Activated T-helper 17 cell treated with anti-CD3 and anti-CD28 coated beads, Interleukin-2, amount 50 U/mL, for 72 hours (primary cell): ENCODE measurements at regions not wholly inside any gene's neighbourhood (a gene's known extent, or its start where the extent isn't known, plus 50 kb on each side); places are given as distances from the start of the nearest gene placed in this dataset.

Experiments used
- ATAC-seq: fragments of 150-1000 bp; cut with Tn5 transposase; replicated peaks from 2 replicates; pipeline ENCODE4 v1.10.0; 2021; ENCODE audit warnings: mild to moderate bottlenecking, moderate library complexity
- H3K27ac Mint-ChIP-seq: one replicate; pipeline ENCODE4 v1.8.0; 2022; ENCODE audit warnings: mixed read lengths
- H3K27me3 Mint-ChIP-seq: one replicate; pipeline ENCODE4 v1.8.0; 2022; ENCODE audit warnings: mixed read lengths
- H3K36me3 Mint-ChIP-seq: one replicate; pipeline ENCODE4 v1.8.0; 2022; ENCODE audit warnings: low read depth, mild to moderate bottlenecking, mixed read lengths
- H3K4me1 Mint-ChIP-seq: one replicate; pipeline ENCODE4 v1.8.0; 2022; ENCODE audit warnings: mixed read lengths
- H3K4me3 Mint-ChIP-seq: one replicate; pipeline ENCODE4 v1.8.0; 2022; ENCODE audit warnings: mild to moderate bottlenecking, mixed read lengths
- H3K9me3 Mint-ChIP-seq: one replicate; pipeline ENCODE4 v1.8.0; 2022; ENCODE audit warnings: mixed read lengths

DNA sequence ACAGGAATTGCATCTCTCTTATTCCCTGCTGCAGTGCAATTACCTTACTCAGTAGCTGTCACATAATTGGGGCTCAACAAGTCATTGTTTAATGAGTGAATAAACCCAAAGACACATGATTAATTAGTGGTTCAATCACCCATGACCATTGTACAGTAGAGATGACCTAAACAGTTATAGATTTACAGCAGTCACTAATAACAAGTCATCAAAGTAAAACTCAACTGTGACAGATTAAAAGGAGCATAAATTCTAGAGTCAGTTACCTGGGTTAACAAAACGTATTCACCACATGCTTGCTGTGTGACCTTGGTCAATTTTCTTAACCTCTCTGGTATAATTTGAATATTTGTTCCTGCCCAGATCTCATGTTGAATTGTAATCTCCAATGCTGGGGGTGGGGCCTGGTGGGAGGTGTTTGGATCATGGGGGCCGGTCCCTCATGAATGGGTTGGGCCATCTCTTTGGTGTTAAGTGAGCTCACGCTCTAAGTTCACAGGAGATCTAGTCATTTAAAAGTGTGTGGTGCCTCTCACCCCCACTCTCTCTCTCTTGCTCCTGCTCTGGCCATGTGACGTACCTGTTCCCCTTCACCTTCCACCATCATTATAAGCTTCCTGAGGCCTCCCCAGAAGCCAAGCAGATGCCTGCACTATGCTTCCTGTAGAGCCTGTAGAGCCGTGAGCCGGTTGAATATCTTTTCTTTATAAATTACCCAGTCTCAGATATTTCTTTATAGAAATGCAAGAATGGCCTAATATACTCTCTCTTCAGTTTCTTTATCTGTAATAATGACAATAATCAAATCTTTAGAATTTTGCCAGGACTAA is 141.9 kb upstream of the PLEKHG7 start:
- H3K9me3 Mint-ChIP-seq, result peaks cover 15% of the 10 kb centered on the region
- peak overlapping the region; percentile 23 for H3K27ac Mint-ChIP-seq
- ATAC-seq, result peak; percentile 48

GRCh38 chr12:92558806-92559205 is 144.0 kb upstream of the PLEKHG7 start:
- Mint-ChIP-seq H3K4me1 (peaks cover 31% of the 10 kb centered on the region), H3K9me3 (peaks cover 10% of the 10 kb centered on the region), H3K36me3 (peaks cover 62% of the 10 kb centered on the region), H3K27me3 (no peaks in the 10 kb centered on the region), H3K4me3 (no peak overlapping the region), H3K27ac (no peak overlapping the region)
- peak; percentile 59 for ATAC-seq

More for the DNA sequence above, 141.9 kb upstream of the PLEKHG7 start:
- H3K36me3 Mint-ChIP-seq, result peaks cover 77% of the 10 kb centered on the region
- H3K27me3 Mint-ChIP-seq, result no peaks in the 10 kb centered on the region
- H3K4me3 Mint-ChIP-seq, result no peak overlapping the region
- H3K4me1 Mint-ChIP-seq, result peaks cover 33% of the 10 kb centered on the region

- H3K4me1 Mint-ChIP-seq, result peaks cover 29% of the 10 kb centered on the region
- H3K9me3 Mint-ChIP-seq, result peaks cover 10% of the 10 kb centered on the region
- H3K36me3 Mint-ChIP-seq, result peaks cover 57% of the 10 kb centered on the region
- H3K27ac Mint-ChIP-seq, result no peak overlapping the region
- H3K4me3 Mint-ChIP-seq, result no peak overlapping the region
- no peaks in the 10 kb centered on the region for H3K27me3 Mint-ChIP-seq
- ATAC-seq, result peak; percentile 9
Observed at GRCh38 chr12:92558215-92558773, 144.5 kb upstream of the PLEKHG7 start.

DNA sequence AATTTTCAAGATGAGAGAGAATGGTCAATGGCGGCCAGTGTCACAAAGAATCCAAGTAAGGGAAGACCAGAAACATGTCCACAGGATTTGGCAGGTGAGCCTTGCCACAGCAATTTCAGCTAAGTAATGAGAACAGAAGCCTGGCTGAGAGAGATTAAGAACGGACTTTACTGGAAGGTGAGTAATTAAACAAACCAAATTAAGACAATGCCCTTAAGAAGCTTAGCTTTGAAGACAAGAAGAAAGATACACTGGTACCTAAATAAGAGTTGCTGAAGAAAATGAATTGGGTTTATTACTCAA is 145.4 kb upstream of the PLEKHG7 start:
- Mint-ChIP-seq H3K27ac (no peak overlapping the region), H3K9me3 (peaks cover 9% of the 10 kb centered on the region), H3K4me3 (no peak overlapping the region), H3K4me1 (peaks cover 26% of the 10 kb centered on the region), H3K27me3 (no peaks in the 10 kb centered on the region), H3K36me3 (peaks cover 51% of the 10 kb centered on the region)
- ATAC-seq, result no peak

GRCh38 chr12:92556637-92557421 is 146.0 kb upstream of the PLEKHG7 start:
- peaks cover 21% of the 10 kb centered on the region for H3K4me1 Mint-ChIP-seq
- H3K27ac Mint-ChIP-seq, result no peak overlapping the region
- peaks cover 45% of the 10 kb centered on the region for H3K36me3 Mint-ChIP-seq
- no peak overlapping the region for H3K4me3 Mint-ChIP-seq
- H3K9me3 Mint-ChIP-seq, result peaks cover 5% of the 10 kb centered on the region
- no peaks in the 10 kb centered on the region for H3K27me3 Mint-ChIP-seq
- peak; percentile 55 for ATAC-seq

- Mint-ChIP-seq H3K27me3 (no peaks in the 10 kb centered on the region), H3K36me3 (peaks cover 38% of the 10 kb centered on the region), H3K4me3 (no peak overlapping the region), H3K9me3 (peaks cover 5% of the 10 kb centered on the region), H3K4me1 (peaks cover 20% of the 10 kb centered on the region), H3K27ac (no peak overlapping the region)
- ATAC-seq, result no peak
Observed at GRCh38 chr12:92556141-92556540, 146.6 kb upstream of the PLEKHG7 start.

GRCh38 chr12:92554158-92555073 is 148.4 kb upstream of the PLEKHG7 start:
- ATAC-seq, result no peak
- peaks cover 28% of the 10 kb centered on the region for H3K36me3 Mint-ChIP-seq
- no peak overlapping the region for H3K4me3 Mint-ChIP-seq
- H3K27me3 Mint-ChIP-seq, result no peaks in the 10 kb centered on the region
- H3K9me3 Mint-ChIP-seq, result peaks cover 5% of the 10 kb centered on the region
- peaks cover 20% of the 10 kb centered on the region for H3K4me1 Mint-ChIP-seq
- H3K27ac Mint-ChIP-seq, result no peak overlapping the region

- Mint-ChIP-seq H3K9me3 (peaks cover 9% of the 10 kb centered on the region), H3K4me3 (no peak overlapping the region), H3K4me1 (peaks cover 14% of the 10 kb centered on the region), H3K27ac (no peak overlapping the region), H3K27me3 (no peaks in the 10 kb centered on the region), H3K36me3 (peaks cover 17% of the 10 kb centered on the region)
- peak; percentile 11 for ATAC-seq
Observed at GRCh38 chr12:92553389-92553788, 149.4 kb upstream of the PLEKHG7 start.

DNA sequence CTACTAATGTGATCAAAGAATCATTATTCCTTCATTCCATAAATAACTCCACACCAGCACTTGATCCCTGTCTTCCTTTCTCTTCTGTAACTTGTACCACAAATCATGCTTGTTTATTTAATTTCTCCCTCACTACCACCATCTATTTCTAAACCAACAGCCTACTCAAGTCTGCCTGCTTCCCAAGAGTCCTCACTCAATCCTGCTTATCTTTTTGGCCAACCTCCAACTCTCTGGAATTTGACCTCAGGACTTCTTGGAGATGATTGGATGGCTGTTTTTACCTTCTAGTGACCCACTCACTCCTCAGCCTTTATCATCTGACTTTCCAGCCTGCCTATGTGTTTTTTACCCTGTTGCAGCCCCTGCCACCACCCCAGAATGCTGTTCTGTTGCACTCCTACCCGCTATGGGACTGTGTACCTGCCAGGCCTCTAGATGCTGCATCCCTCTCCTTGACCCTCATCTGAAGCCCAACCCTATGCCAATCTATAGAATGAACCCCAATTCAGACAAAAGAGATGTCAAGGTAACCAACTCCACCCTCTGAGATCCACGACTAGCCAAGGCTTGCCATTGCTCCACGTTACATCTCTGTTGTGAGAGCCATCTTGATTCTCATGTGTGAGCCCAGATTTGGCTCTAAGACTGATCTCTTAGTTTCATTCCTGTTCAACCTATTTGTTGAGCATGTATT is 150.2 kb upstream of the PLEKHG7 start:
- Mint-ChIP-seq H3K27me3 (no peaks in the 10 kb centered on the region), H3K36me3 (peaks cover 11% of the 10 kb centered on the region), H3K4me3 (no peak overlapping the region), H3K4me1 (peaks cover 14% of the 10 kb centered on the region), H3K9me3 (peaks cover 9% of the 10 kb centered on the region), H3K27ac (no peak overlapping the region)
- ATAC-seq, result no peak

DNA sequence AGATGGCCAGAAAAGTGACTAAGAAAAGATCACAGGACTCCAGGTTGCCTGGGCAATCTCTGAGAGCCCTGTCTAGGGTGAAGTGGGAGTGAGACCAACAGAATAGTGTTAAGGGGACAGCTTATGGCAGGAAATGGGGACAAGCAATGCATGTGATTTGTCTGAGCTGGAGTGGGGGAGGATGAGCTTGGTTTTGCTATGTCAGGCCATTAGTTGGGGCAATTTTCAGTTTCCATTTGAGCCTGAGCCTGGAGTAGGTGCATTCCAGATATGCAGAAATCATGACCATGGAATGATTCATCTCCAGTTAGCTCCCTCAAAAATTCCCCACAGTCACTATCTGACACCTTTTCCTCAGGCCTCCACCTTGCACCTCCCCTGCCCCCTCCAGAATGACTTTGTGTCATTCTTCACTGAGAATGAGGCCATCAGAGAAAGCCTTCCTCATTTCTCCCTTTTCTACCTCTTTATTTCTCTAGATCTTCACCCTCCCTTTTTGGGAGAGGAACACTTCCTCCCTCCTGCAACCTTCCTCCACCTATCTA is 150.9 kb upstream of the PLEKHG7 start:
- H3K36me3 Mint-ChIP-seq, result peaks cover 5% of the 10 kb centered on the region
- H3K4me3 Mint-ChIP-seq, result no peak overlapping the region
- H3K27ac Mint-ChIP-seq, result no peak overlapping the region
- peak; percentile 83 for ATAC-seq
- H3K27me3 Mint-ChIP-seq, result no peaks in the 10 kb centered on the region
- H3K4me1 Mint-ChIP-seq, result peaks cover 9% of the 10 kb centered on the region
- peaks cover 5% of the 10 kb centered on the region for H3K9me3 Mint-ChIP-seq

- no peak overlapping the region for H3K4me3 Mint-ChIP-seq
- H3K36me3 Mint-ChIP-seq, result no peaks in the 10 kb centered on the region
- H3K27ac Mint-ChIP-seq, result no peak overlapping the region
- H3K4me1 Mint-ChIP-seq, result peaks cover 4% of the 10 kb centered on the region
- no peak for ATAC-seq
- no peaks in the 10 kb centered on the region for H3K27me3 Mint-ChIP-seq
- H3K9me3 Mint-ChIP-seq, result peaks cover 4% of the 10 kb centered on the region
Observed at GRCh38 chr12:92551210-92551609, 151.6 kb upstream of the PLEKHG7 start.

DNA sequence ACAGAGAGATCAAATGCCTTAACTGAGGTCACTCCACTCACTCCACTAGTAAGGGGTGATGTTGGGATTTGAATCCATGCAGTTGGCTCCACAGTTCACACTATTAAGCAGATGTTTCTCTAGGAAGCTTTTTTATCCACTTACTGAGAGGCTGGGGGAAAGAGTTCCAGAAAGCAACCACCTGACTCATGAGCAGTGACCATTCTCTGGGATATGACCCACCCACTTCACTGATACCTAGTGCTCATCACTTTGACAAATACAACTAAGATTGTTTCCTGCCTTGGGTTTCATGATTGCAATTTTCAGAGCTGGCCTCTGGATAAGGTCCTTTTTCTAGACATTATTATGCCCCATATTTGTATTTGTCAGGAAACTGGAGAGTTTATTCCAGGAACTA is 152.1 kb upstream of the PLEKHG7 start:
- Mint-ChIP-seq H3K36me3 (no peaks in the 10 kb centered on the region), H3K4me3 (no peak overlapping the region), H3K9me3 (peaks cover 4% of the 10 kb centered on the region), H3K4me1 (peaks cover 4% of the 10 kb centered on the region), H3K27ac (no peak overlapping the region), H3K27me3 (no peaks in the 10 kb centered on the region)
- peak; percentile 39 for ATAC-seq

- H3K36me3 Mint-ChIP-seq, result no peaks in the 10 kb centered on the region
- no peak for ATAC-seq
- peaks cover 4% of the 10 kb centered on the region for H3K4me1 Mint-ChIP-seq
- no peak overlapping the region for H3K4me3 Mint-ChIP-seq
- H3K27me3 Mint-ChIP-seq, result no peaks in the 10 kb centered on the region
- peaks cover 4% of the 10 kb centered on the region for H3K9me3 Mint-ChIP-seq
- H3K27ac Mint-ChIP-seq, result no peak overlapping the region
Observed at GRCh38 chr12:92550254-92550653, 152.5 kb upstream of the PLEKHG7 start.
